HepG2 (cell line): ENCODE measurements at regions not wholly inside any gene's neighbourhood (a gene's known extent, or its start where the extent isn't known, plus 50 kb on each side); places are given as distances from the start of the nearest gene placed in this dataset.

Source experiments
- FOSL1 ChIP-seq: sonication (generic); formaldehyde crosslinking; IDR thresholded peaks from 2 replicates; pipeline ENCODE4 v1.9.0; 2021; ENCODE audit warnings: missing genetic modification reagents, borderline replicate concordance
- FUBP1 ChIP-seq: sonication (generic); formaldehyde crosslinking; IDR thresholded peaks from 2 replicates; pipeline ENCODE4 v1.5.1; 2020; ENCODE audit warnings: missing genetic modification reagents, mild to moderate bottlenecking, borderline replicate concordance
- KLF12 ChIP-seq: sonication (generic); formaldehyde crosslinking; IDR thresholded peaks from 2 replicates; pipeline ENCODE4 v1.4.0; 2020; ENCODE audit warnings: missing genetic modification reagents, borderline replicate concordance
- NR2F2 ChIP-seq: IDR thresholded peaks from 2 replicates; pipeline ENCODE4 v1.6.1; 2012; ENCODE audit warnings: low read depth, inconsistent platforms, borderline replicate concordance
- PRDM15 ChIP-seq: sonication (generic); formaldehyde crosslinking; IDR thresholded peaks from 2 replicates; pipeline ENCODE4 v1.4.0; 2020; ENCODE audit warnings: missing genetic modification reagents
- SMARCC2 ChIP-seq: fragments of 450-650 bp; IDR thresholded peaks from 2 replicates; pipeline ENCODE4 v1.6.1; 2017; ENCODE audit warnings: antibody characterized with exemption, mild to moderate bottlenecking
- TBX3 ChIP-seq: fragments of 450-650 bp; IDR thresholded peaks from 2 replicates; pipeline ENCODE4 v1.6.1; 2017; ENCODE audit warnings: antibody characterized with exemption, mild to moderate bottlenecking, inconsistent platforms, borderline replicate concordance
- TIGD3 ChIP-seq: sonication (generic); formaldehyde crosslinking; IDR thresholded peaks from 2 replicates; pipeline ENCODE4 v1.5.1; 2020; ENCODE audit warnings: mild to moderate bottlenecking, missing genetic modification reagents, borderline replicate concordance
- ZBED4 ChIP-seq: sonication (generic); formaldehyde crosslinking; IDR thresholded peaks from 2 replicates; pipeline ENCODE4 v1.4.0; 2020; ENCODE audit warnings: missing genetic modification reagents, borderline replicate concordance
- ZC3H13 ChIP-seq: sonication (generic); formaldehyde crosslinking; IDR thresholded peaks from 2 replicates; pipeline ENCODE4 v1.8.1; 2023; ENCODE audit warnings: mild to moderate bottlenecking, missing genetic modification reagents, moderate library complexity
- ZNF256 ChIP-seq: sonication (generic); formaldehyde crosslinking; conservative IDR thresholded peaks from 2 replicates; pipeline ENCODE4 v1.4.0; 2020; ENCODE audit warnings: missing genetic modification reagents
- ZNF709 ChIP-seq: sonication (generic); formaldehyde crosslinking; IDR thresholded peaks from 2 replicates; pipeline ENCODE4 v1.5.0; 2020; ENCODE audit warnings: mild to moderate bottlenecking, missing genetic modification reagents
- ZNF740 ChIP-seq: sonication (generic); formaldehyde crosslinking; IDR thresholded peaks from 2 replicates; pipeline ENCODE4 v1.4.0; 2020; ENCODE audit warnings: missing genetic modification reagents

- TF ChIP-seq PRDM15 (no peak), NR2F2 (no peak), SMARCC2 (no peak), FUBP1 (CRISPR knock-in tag) (no peak), ZNF740 (CRISPR knock-in tag) (no peak), TBX3 (no peak), TIGD3 (CRISPR knock-in tag) (no peak), ZC3H13 (CRISPR knock-in tag) (no peak), FOSL1 (CRISPR knock-in tag) (0 out of 2 replicates have a peak, but pooled peaks have one; percentile 17), KLF12 (no peak), ZBED4 (CRISPR knock-in tag) (no peak), ZNF709 (no peak), ZNF256 (CRISPR knock-in tag) (no peak)
Measured at GRCh38 chr6:137734005-137734874, 132.8 kb upstream of the TNFAIP3 start (continued).
